ENCODE measurements at regions not wholly inside any gene's neighbourhood (a gene's known extent, or its start where the extent isn't known, plus 50 kb on each side); places are given as distances from the start of the nearest gene placed in this dataset.

DNA sequence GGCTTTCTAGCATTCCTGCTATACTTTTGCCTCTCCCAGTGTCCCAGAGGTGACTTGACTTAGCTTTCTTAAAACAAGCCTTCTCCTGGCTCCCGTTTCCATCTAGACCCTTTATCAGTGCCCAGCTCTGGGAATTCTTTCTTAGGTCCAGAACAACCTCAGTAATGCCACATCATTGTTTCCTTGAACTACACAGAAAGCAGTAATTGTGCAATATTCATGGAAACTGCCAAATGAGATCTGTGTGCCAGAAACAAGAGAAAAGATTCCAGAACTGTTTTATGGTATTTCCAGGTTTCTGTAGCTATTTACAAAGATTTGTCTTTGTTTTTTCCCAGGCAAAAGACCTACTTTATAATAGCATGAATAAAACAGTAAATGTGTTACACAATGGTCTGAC is 391.3 kb downstream of the SLCO4C1 start:
- Histone ChIP-seq H3K36me3 (ENCODE audit: control insufficient read depth, low read length) (no peaks in the 10 kb centered on the region), H3K27ac (ENCODE audit: low read depth, low read length) (no peak overlapping the region), H3K4me2 (ENCODE audit: low read length) (no peak overlapping the region), H3K4me3 (ENCODE audit: low read length) (no peak overlapping the region), H3K79me2 (ENCODE audit: control insufficient read depth, low read length) (no peaks in the 10 kb centered on the region), H4K20me1 (ENCODE audit: control insufficient read depth, insufficient read depth, low read depth, low read length) (no peaks in the 10 kb centered on the region), H3K9me3 (ENCODE audit: control insufficient read depth, insufficient read depth, low read length) (no peaks in the 10 kb centered on the region), H3K9me2 (replicated peaks; ENCODE audit: control insufficient read depth, low read length) (no peaks in the 10 kb centered on the region), H3F3A (ENCODE audit: control insufficient read depth, insufficient read depth) (no peaks in the 10 kb centered on the region), H3K4me1 (ENCODE audit: control insufficient read depth, low read length) (no peaks in the 10 kb centered on the region), H3K27me3 (ENCODE audit: control insufficient read depth, low read length) (no peaks in the 10 kb centered on the region)
- TF ChIP-seq EZH2phosphoT487 (IDR thresholded peaks at IDR 0.05; ENCODE audit: borderline replicate concordance, low read length), result no peak
- TF ChIP-seq, protein P1, sequence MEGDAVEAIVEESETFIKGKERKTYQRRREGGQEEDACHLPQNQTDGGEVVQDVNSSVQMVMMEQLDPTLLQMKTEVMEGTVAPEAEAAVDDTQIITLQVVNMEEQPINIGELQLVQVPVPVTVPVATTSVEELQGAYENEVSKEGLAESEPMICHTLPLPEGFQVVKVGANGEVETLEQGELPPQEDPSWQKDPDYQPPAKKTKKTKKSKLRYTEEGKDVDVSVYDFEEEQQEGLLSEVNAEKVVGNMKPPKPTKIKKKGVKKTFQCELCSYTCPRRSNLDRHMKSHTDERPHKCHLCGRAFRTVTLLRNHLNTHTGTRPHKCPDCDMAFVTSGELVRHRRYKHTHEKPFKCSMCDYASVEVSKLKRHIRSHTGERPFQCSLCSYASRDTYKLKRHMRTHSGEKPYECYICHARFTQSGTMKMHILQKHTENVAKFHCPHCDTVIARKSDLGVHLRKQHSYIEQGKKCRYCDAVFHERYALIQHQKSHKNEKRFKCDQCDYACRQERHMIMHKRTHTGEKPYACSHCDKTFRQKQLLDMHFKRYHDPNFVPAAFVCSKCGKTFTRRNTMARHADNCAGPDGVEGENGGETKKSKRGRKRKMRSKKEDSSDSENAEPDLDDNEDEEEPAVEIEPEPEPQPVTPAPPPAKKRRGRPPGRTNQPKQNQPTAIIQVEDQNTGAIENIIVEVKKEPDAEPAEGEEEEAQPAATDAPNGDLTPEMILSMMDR (IDR thresholded peaks at IDR 0.05; ENCODE audit: low read depth, low read length, poor library complexity, severe bottlenecking), result no peak

DNA sequence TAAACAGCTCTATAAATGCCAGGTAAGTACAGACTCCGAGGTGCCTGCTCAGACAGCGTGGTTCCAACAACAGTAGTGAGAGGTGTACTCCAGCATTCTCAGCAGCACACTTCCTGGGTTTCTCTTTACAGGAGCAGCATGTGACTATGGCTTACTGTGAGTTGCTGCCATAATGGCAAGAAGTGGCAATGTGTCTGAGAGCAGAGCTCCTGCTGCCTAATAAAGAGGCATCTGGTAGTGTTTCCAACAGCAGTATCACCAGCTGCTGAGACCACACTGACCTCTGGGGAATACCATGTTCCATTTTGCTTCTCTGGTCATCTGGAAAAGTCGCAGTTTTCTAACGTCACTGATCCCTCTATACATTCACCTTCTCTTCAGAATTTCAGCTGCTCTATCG is 398.2 kb downstream of the SLCO4C1 start:
- H3K27me3 ChIP-seq (ENCODE audit: control insufficient read depth, low read length), result no peaks in the 10 kb centered on the region
- no peak overlapping the region for H3K4me2 ChIP-seq (ENCODE audit: low read length)
- H3K36me3 ChIP-seq (ENCODE audit: control insufficient read depth, low read length), result no peaks in the 10 kb centered on the region
- no peaks in the 10 kb centered on the region for H4K20me1 ChIP-seq (ENCODE audit: control insufficient read depth, insufficient read depth, low read depth, low read length)
- no peaks in the 10 kb centered on the region for H3K79me2 ChIP-seq (ENCODE audit: control insufficient read depth, low read length)
- H3K4me3 ChIP-seq (ENCODE audit: low read length), result no peak overlapping the region
- no peak overlapping the region for H3K27ac ChIP-seq (ENCODE audit: low read depth, low read length)
- TF ChIP-seq EZH2phosphoT487 (IDR thresholded peaks at IDR 0.05; ENCODE audit: borderline replicate concordance, low read length), result no peak
- TF ChIP-seq, protein P1 (IDR thresholded peaks at IDR 0.05; ENCODE audit: low read depth, low read length, poor library complexity, severe bottlenecking), result no peak
- H3K9me3 ChIP-seq (ENCODE audit: control insufficient read depth, insufficient read depth, low read length), result no peaks in the 10 kb centered on the region
- no peaks in the 10 kb centered on the region for H3F3A ChIP-seq (ENCODE audit: control insufficient read depth, insufficient read depth)
- H3K4me1 ChIP-seq (ENCODE audit: control insufficient read depth, low read length), result no peaks in the 10 kb centered on the region
- no peaks in the 10 kb centered on the region for H3K9me2 ChIP-seq (replicated peaks; ENCODE audit: control insufficient read depth, low read length)

DNA sequence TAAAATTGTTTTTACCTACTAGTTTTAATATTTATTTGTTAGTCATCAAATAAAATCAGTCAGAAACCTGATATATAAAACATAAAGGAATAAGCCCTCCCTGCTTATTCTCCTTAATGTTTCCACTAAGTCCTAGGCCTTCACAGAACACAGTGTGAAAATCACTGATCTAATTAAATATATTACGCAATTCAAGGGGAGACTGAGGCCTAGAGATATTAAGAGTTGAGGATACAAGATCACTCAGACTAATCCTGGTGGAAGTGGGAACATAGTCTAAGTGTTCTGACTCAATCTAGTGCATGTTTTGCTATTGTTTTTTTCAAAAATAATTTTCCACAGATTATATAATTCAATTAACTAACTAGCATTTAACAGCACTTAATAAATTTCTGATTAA is 401.1 kb downstream of the SLCO4C1 start:
- H3K4me2 ChIP-seq (ENCODE audit: low read length), result no peak overlapping the region

DNA sequence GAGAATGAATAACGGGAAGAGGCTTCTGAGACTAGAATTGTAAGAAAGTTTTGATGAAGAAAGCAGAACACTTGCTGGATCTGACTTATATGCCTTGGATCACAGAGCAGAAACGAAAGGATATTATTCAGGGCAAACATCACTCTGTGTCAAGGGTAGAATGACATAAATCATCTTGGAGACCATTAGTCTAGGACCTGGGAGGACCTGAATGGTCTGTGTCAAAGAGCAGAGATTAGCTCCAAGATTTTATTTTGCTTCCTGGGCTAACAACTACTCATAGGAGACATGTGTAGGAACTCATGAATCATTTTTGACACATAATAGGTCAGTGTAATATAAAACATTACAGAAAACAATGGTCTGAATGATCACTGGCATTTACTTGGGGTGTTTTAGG is 417.9 kb downstream of the SLCO4C1 start:
- H3K27ac ChIP-seq (ENCODE audit: low read depth, low read length), result no peak overlapping the region

More for the DNA sequence above, 401.1 kb downstream of the SLCO4C1 start:
- no peaks in the 10 kb centered on the region for H3K4me1 ChIP-seq (ENCODE audit: control insufficient read depth, low read length)
- H3K27ac ChIP-seq (ENCODE audit: low read depth, low read length), result no peak overlapping the region
- TF ChIP-seq EZH2phosphoT487 (IDR thresholded peaks at IDR 0.05; ENCODE audit: borderline replicate concordance, low read length), result no peak
- no peaks in the 10 kb centered on the region for H3K27me3 ChIP-seq (ENCODE audit: control insufficient read depth, low read length)
- H3K9me2 ChIP-seq (replicated peaks; ENCODE audit: control insufficient read depth, low read length), result no peaks in the 10 kb centered on the region
- no peaks in the 10 kb centered on the region for H3K9me3 ChIP-seq (ENCODE audit: control insufficient read depth, insufficient read depth, low read length)
- H3K36me3 ChIP-seq (ENCODE audit: control insufficient read depth, low read length), result no peaks in the 10 kb centered on the region
- H3F3A ChIP-seq (ENCODE audit: control insufficient read depth, insufficient read depth), result no peaks in the 10 kb centered on the region
- H3K4me3 ChIP-seq (ENCODE audit: low read length), result no peak overlapping the region
- H4K20me1 ChIP-seq (ENCODE audit: control insufficient read depth, insufficient read depth, low read depth, low read length), result no peaks in the 10 kb centered on the region
- H3K79me2 ChIP-seq (ENCODE audit: control insufficient read depth, low read length), result no peaks in the 10 kb centered on the region

More for the DNA sequence above, 417.9 kb downstream of the SLCO4C1 start:
- Histone ChIP-seq H3K4me1 (ENCODE audit: control insufficient read depth, low read length) (no peaks in the 10 kb centered on the region), H4K20me1 (ENCODE audit: control insufficient read depth, insufficient read depth, low read depth, low read length) (no peaks in the 10 kb centered on the region), H3K4me2 (ENCODE audit: low read length) (no peak overlapping the region), H3K79me2 (ENCODE audit: control insufficient read depth, low read length) (no peaks in the 10 kb centered on the region), H3K9me2 (replicated peaks; ENCODE audit: control insufficient read depth, low read length) (no peaks in the 10 kb centered on the region), H3K27me3 (ENCODE audit: control insufficient read depth, low read length) (no peaks in the 10 kb centered on the region), H3K4me3 (ENCODE audit: low read length) (no peak overlapping the region), H3K9me3 (ENCODE audit: control insufficient read depth, insufficient read depth, low read length) (no peaks in the 10 kb centered on the region), H3K36me3 (ENCODE audit: control insufficient read depth, low read length) (no peaks in the 10 kb centered on the region), H3F3A (ENCODE audit: control insufficient read depth, insufficient read depth) (no peaks in the 10 kb centered on the region)
- TF ChIP-seq EZH2phosphoT487 (IDR thresholded peaks at IDR 0.05; ENCODE audit: borderline replicate concordance, low read length), result no peak
- TF ChIP-seq, protein P1 (IDR thresholded peaks at IDR 0.05; ENCODE audit: low read depth, low read length, poor library complexity, severe bottlenecking), result no peak

All from DOHH2 (cell line).